Astrocyte (in vitro differentiated cells and primary cell): ENCODE measurements at regions not wholly inside any gene's neighbourhood (a gene's known extent, or its start where the extent isn't known, plus 50 kb on each side); places are given as distances from the start of the nearest gene placed in this dataset.

Experiments
- DNase-seq: peaks from one replicate; pipeline ENCODE4 v3.0.0-alpha.2; 2010; ENCODE audit warnings: low read depth
- FAIRE-seq: peaks from 2 replicates; lab custom pipeline; 2011; peaks lifted over from hg19 to GRCh38; lab: Jason Lieb, UNC
- H2AFZ ChIP-seq: 2 replicates; pipeline ENCODE4 v1.6.0; 2012; ENCODE audit warnings: low read depth, low read length, inconsistent platforms
- H3K27ac ChIP-seq: 2 replicates; pipeline ENCODE4 v1.5.1; 2011; ENCODE audit warnings: low read depth, low read length, inconsistent platforms
- H3K27me3 ChIP-seq: 2 replicates; pipeline ENCODE4 v1.6.0; 2011; ENCODE audit warnings: low read length, inconsistent platforms; ENCODE audit not compliant: insufficient read depth
- H3K36me3 ChIP-seq: 2 replicates; pipeline ENCODE4 v1.5.1; 2011; ENCODE audit warnings: low read length, inconsistent platforms; ENCODE audit not compliant: insufficient read depth
- H3K4me1 ChIP-seq: 2 replicates; pipeline ENCODE4 v1.5.1; 2011; ENCODE audit warnings: low read length, inconsistent platforms; ENCODE audit not compliant: insufficient read depth
- H3K4me2 ChIP-seq: 2 replicates; pipeline ENCODE4 v1.6.0; 2012; ENCODE audit warnings: low read length, inconsistent platforms
- H3K4me3 ChIP-seq: 2 replicates; pipeline ENCODE4 v1.5.1; 2011; ENCODE audit warnings: low read depth, mild to moderate bottlenecking, low read length, inconsistent platforms; ENCODE audit not compliant: insufficient read depth
- H3K79me2 ChIP-seq: 2 replicates; pipeline ENCODE4 v1.6.0; 2012; ENCODE audit warnings: mild to moderate bottlenecking, low read length, inconsistent platforms; ENCODE audit not compliant: insufficient read depth
- H3K9ac ChIP-seq: 2 replicates; pipeline ENCODE4 v1.6.0; 2012; ENCODE audit warnings: mild to moderate bottlenecking, low read length, inconsistent platforms
- H3K9me3 ChIP-seq: 2 replicates; pipeline ENCODE4 v1.5.1; 2012; ENCODE audit warnings: low read depth, mild to moderate bottlenecking, low read length, inconsistent platforms; ENCODE audit not compliant: insufficient read depth
- H4K20me1 ChIP-seq: 2 replicates; pipeline ENCODE4 v1.6.0; 2012; ENCODE audit warnings: low read length, inconsistent platforms; ENCODE audit not compliant: insufficient read depth
- H3K27ac Mint-ChIP-seq: one replicate; pipeline ENCODE4 v1.8.0; 2021; ENCODE audit warnings: mild to moderate bottlenecking, mixed read lengths; ENCODE audit not compliant: unreplicated experiment
- H3K27me3 Mint-ChIP-seq: one replicate; pipeline ENCODE4 v1.8.0; 2021; ENCODE audit warnings: low read depth, mixed read lengths; ENCODE audit not compliant: unreplicated experiment
- H3K36me3 Mint-ChIP-seq: one replicate; pipeline ENCODE4 v1.8.0; 2021; ENCODE audit warnings: low read depth, mixed read lengths; ENCODE audit not compliant: unreplicated experiment
- H3K4me1 Mint-ChIP-seq: one replicate; pipeline ENCODE4 v1.8.0; 2021; ENCODE audit warnings: low read depth, mixed read lengths; ENCODE audit not compliant: unreplicated experiment
- H3K4me3 Mint-ChIP-seq: one replicate; pipeline ENCODE4 v1.8.0; 2021; ENCODE audit warnings: mild to moderate bottlenecking, moderate library complexity, mixed read lengths; ENCODE audit not compliant: unreplicated experiment
- H3K9me3 Mint-ChIP-seq: one replicate; pipeline ENCODE4 v1.8.0; 2021; ENCODE audit warnings: mild to moderate bottlenecking, mixed read lengths; ENCODE audit not compliant: unreplicated experiment
- EZH2 ChIP-seq: IDR thresholded peaks from 2 replicates; pipeline ENCODE4 v1.6.1; 2012; ENCODE audit warnings: mild to moderate bottlenecking, low read length, inconsistent platforms; ENCODE audit not compliant: insufficient read depth
- TF ChIP-seq, protein P1 (sequence below): IDR thresholded peaks from 2 replicates; pipeline ENCODE4 v1.5.1; 2011; ENCODE audit warnings: low read depth, mild to moderate bottlenecking, inconsistent platforms, low read length, moderate library complexity; ENCODE audit not compliant: insufficient read depth

DNA sequence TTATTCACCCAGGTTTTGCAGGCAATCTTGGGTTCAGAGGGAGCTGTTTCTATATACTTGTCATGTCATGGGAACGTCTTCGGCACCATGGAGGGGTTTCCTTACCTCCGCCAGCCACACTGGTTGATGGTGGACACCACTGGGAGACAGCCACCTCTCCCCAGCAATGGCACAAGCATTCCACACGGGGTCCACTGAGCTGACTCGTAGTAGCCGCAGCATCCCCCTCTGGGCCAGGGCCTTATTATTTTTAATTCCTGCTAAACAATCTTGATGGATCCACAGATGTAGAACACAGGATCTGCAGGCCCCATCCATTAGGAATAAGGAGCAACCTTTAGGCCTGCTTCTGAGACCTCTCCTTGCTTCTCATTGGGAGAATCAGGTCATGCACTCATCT is 132.9 kb downstream of the DICER1 start:
- Mint-ChIP-seq H3K9me3 (peaks cover 3% of the 10 kb centered on the region), H3K4me3 (no peak overlapping the region), H3K27me3 (no peaks in the 10 kb centered on the region), H3K27ac (peak overlapping the region; percentile 66), H3K4me1 (no peaks in the 10 kb centered on the region), H3K36me3 (no peaks in the 10 kb centered on the region)
- no peaks in the 10 kb centered on the region for H3K27me3 ChIP-seq
- H4K20me1 ChIP-seq: no peaks in the 10 kb centered on the region
- no peak overlapping the region for H3K9ac ChIP-seq
- H3K36me3 ChIP-seq: no peaks in the 10 kb centered on the region
- H2AFZ ChIP-seq: no peak overlapping the region
- no peak overlapping the region for H3K27ac ChIP-seq
- H3K4me3 ChIP-seq: no peak overlapping the region
- no peak overlapping the region for H3K4me2 ChIP-seq
- no peaks in the 10 kb centered on the region for H3K4me1 ChIP-seq
- TF ChIP-seq, protein P1, sequence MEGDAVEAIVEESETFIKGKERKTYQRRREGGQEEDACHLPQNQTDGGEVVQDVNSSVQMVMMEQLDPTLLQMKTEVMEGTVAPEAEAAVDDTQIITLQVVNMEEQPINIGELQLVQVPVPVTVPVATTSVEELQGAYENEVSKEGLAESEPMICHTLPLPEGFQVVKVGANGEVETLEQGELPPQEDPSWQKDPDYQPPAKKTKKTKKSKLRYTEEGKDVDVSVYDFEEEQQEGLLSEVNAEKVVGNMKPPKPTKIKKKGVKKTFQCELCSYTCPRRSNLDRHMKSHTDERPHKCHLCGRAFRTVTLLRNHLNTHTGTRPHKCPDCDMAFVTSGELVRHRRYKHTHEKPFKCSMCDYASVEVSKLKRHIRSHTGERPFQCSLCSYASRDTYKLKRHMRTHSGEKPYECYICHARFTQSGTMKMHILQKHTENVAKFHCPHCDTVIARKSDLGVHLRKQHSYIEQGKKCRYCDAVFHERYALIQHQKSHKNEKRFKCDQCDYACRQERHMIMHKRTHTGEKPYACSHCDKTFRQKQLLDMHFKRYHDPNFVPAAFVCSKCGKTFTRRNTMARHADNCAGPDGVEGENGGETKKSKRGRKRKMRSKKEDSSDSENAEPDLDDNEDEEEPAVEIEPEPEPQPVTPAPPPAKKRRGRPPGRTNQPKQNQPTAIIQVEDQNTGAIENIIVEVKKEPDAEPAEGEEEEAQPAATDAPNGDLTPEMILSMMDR: no peak
- H3K79me2 ChIP-seq: no peaks in the 10 kb centered on the region
- no peak for FAIRE-seq
- no peak for DNase-seq
- no peaks in the 10 kb centered on the region for H3K9me3 ChIP-seq

- Mint-ChIP-seq H3K9me3 (peaks cover 3% of the 10 kb centered on the region), H3K4me3 (no peak overlapping the region), H3K27me3 (no peaks in the 10 kb centered on the region), H3K36me3 (no peaks in the 10 kb centered on the region), H3K4me1 (no peaks in the 10 kb centered on the region), H3K27ac (peak overlapping the region; percentile 66)
- Histone ChIP-seq H3K79me2 (no peaks in the 10 kb centered on the region), H3K27ac (no peak overlapping the region), H3K4me3 (no peak overlapping the region), H3K9me3 (no peaks in the 10 kb centered on the region), H3K4me1 (no peaks in the 10 kb centered on the region), H2AFZ (no peak overlapping the region), H3K4me2 (no peak overlapping the region), H3K36me3 (no peaks in the 10 kb centered on the region), H3K27me3 (no peaks in the 10 kb centered on the region), H4K20me1 (no peaks in the 10 kb centered on the region), H3K9ac (no peak overlapping the region)
- DNase-seq (peak; percentile 3), FAIRE-seq (no peak)
- TF ChIP-seq, protein P1: no peak
- TF ChIP-seq EZH2: no peak
These were observed 133.4 kb downstream of the DICER1 start for GRCh38 chr14:95023886-95024285.

DNA sequence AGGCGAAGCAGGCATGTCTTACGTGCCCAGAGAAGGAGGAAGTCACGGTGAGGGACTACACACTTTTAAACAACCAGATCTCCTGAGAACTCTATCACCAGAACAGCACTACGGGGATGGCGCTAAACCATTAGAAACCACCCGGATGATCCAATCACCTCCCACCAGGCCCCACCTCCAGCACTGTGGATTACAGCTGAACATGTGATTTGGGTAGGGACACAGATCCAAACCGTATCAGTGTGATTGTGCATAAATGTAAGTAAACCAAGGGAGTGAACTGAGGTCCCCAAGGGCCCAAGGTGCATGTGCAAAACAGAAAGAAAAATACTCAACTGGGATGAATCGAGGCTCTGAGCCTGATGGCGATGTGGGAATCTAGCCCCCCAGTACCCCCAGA is 134.2 kb downstream of the DICER1 start:
- Histone ChIP-seq H3K9me3 (no peaks in the 10 kb centered on the region), H3K4me2 (no peak overlapping the region), H3K4me1 (no peaks in the 10 kb centered on the region), H3K36me3 (no peaks in the 10 kb centered on the region), H4K20me1 (no peaks in the 10 kb centered on the region), H3K27me3 (no peaks in the 10 kb centered on the region), H3K9ac (no peak overlapping the region), H2AFZ (no peak overlapping the region), H3K79me2 (no peaks in the 10 kb centered on the region), H3K27ac (no peak overlapping the region), H3K4me3 (no peak overlapping the region)
- FAIRE-seq (no peak), DNase-seq (no peak)
- TF ChIP-seq EZH2: no peak
- TF ChIP-seq, protein P1: no peak
- Mint-ChIP-seq H3K27me3 (no peaks in the 10 kb centered on the region), H3K9me3 (peaks cover 3% of the 10 kb centered on the region), H3K4me3 (no peak overlapping the region), H3K27ac (no peak overlapping the region), H3K36me3 (no peaks in the 10 kb centered on the region), H3K4me1 (no peaks in the 10 kb centered on the region)
